Suprapubic skin (tissue), 4 donors: ENCODE measurements at regions not wholly inside any gene's neighbourhood (a gene's known extent, or its start where the extent isn't known, plus 50 kb on each side); places are given as distances from the start of the nearest gene placed in this dataset.

Experiments
- CTCF ChIP-seq, 2 donors: fragments of 200-600 bp in 1 of 2; fragments of 450-650 bp in 1 of 2; sonication (generic) in 1 of 2; IDR thresholded peaks; one replicate each; pipeline ENCODE4 v1.5.1; 2016 to 2019; ENCODE audit warnings: antibody characterized with exemption in 2 of 2, mild to moderate bottlenecking in 1 of 2, moderate library complexity in 1 of 2
- EP300 ChIP-seq: sonication (generic); formaldehyde crosslinking; IDR thresholded peaks from one replicate; pipeline ENCODE4 v1.6.1; 2017; ENCODE audit warnings: antibody characterized with exemption
- POLR2A ChIP-seq, 2 donors: fragments of 450-650 bp; IDR thresholded peaks; one replicate each; pipeline ENCODE4 v1.6.1; 2017; ENCODE audit warnings: antibody characterized with exemption in 2 of 2, mild to moderate bottlenecking in 2 of 2, moderate library complexity in 2 of 2
- POLR2AphosphoS5 ChIP-seq, 3 donors: sonication (generic); formaldehyde crosslinking; IDR thresholded peaks; one replicate each; pipeline ENCODE4 v1.6.1; 2017; ENCODE audit warnings: antibody characterized with exemption in 3 of 3

GRCh38 chr15:31486906-31487695 lies 160.5 kb downstream of the KLF13 start:
- TF ChIP-seq CTCF (IDR thresholded peaks at IDR 0.05) (no peak), POLR2A (IDR thresholded peaks at IDR 0.05) (no peak), POLR2AphosphoS5 (IDR thresholded peaks at IDR 0.05) (no peak), EP300 (no peak)
